Loucy (cell line): ENCODE measurements at regions not wholly inside any gene's neighbourhood (a gene's known extent, or its start where the extent isn't known, plus 50 kb on each side); places are given as distances from the start of the nearest gene placed in this dataset.

Source experiments
- H2AFZ ChIP-seq: fragments of 200-600 bp; sonication (generic); 2 replicates; pipeline ENCODE4 v1.6.0; 2016; ENCODE audit warnings: antibody characterized with exemption, mild to moderate bottlenecking, low read length, moderate library complexity
- H3F3A ChIP-seq: fragments of 200-600 bp; 2 replicates; pipeline ENCODE4 v1.6.0; 2016; ENCODE audit warnings: antibody characterized with exemption, low read depth, mild to moderate bottlenecking
- H3K27me3 ChIP-seq: fragments of 200-600 bp; sonication (generic); 2 replicates; pipeline ENCODE4 v1.6.1; 2014; ENCODE audit warnings: low read length, mild to moderate bottlenecking; ENCODE audit not compliant: insufficient read depth, poor library complexity, severe bottlenecking
- H3K36me3 ChIP-seq: fragments of 200-600 bp; sonication (generic); 2 replicates; pipeline ENCODE4 v1.6.1; 2016; ENCODE audit warnings: low read length; ENCODE audit not compliant: insufficient read depth
- H3K4me1 ChIP-seq: fragments of 200-600 bp; sonication (generic); 2 replicates; pipeline ENCODE4 v1.5.1; 2014; ENCODE audit warnings: low read length, mild to moderate bottlenecking; ENCODE audit not compliant: insufficient read depth, poor library complexity, severe bottlenecking
- H3K4me2 ChIP-seq: fragments of 200-600 bp; sonication (generic); 2 replicates; pipeline ENCODE4 v1.6.0; 2014; ENCODE audit warnings: antibody characterized with exemption, low read length, low read depth, mild to moderate bottlenecking; ENCODE audit not compliant: poor library complexity, severe bottlenecking
- H3K4me3 ChIP-seq: fragments of 200-600 bp; sonication (generic); 2 replicates; pipeline ENCODE4 v1.5.1; 2014; ENCODE audit warnings: low read length, mild to moderate bottlenecking, mixed read lengths; ENCODE audit not compliant: poor library complexity, severe bottlenecking
- H3K79me2 ChIP-seq: fragments of 200-600 bp; sonication (generic); 2 replicates; pipeline ENCODE4 v1.6.1; 2014; ENCODE audit warnings: low read length; ENCODE audit not compliant: insufficient read depth
- H3K9ac ChIP-seq: fragments of 200-600 bp; sonication (generic); 2 replicates; pipeline ENCODE4 v1.6.0; 2014; ENCODE audit warnings: mild to moderate bottlenecking, low read depth, low read length, moderate library complexity; ENCODE audit not compliant: poor library complexity, severe bottlenecking
- H3K9me2 ChIP-seq: fragments of 200-600 bp; sonication (generic); replicated peaks from 2 replicates; pipeline ENCODE4 v1.6.1; 2016; ENCODE audit warnings: low read depth, low read length, mixed read lengths
- H3K9me3 ChIP-seq: fragments of 200-600 bp; sonication (generic); 2 replicates; pipeline ENCODE4 v1.6.1; 2014; ENCODE audit warnings: mild to moderate bottlenecking, antibody characterized with exemption, low read length, low read depth; ENCODE audit not compliant: insufficient read depth
- H4K20me1 ChIP-seq: fragments of 200-600 bp; sonication (generic); 2 replicates; pipeline ENCODE4 v1.6.0; 2014; ENCODE audit warnings: antibody characterized with exemption, low read length, mild to moderate bottlenecking; ENCODE audit not compliant: insufficient read depth, poor library complexity, severe bottlenecking
- CTCF ChIP-seq: fragments of 200-600 bp; sonication (generic); conservative IDR thresholded peaks from 2 replicates; pipeline ENCODE4 v1.5.1; 2014; ENCODE audit warnings: mild to moderate bottlenecking, antibody characterized with exemption, low read length
- EZH2phosphoT487 ChIP-seq: fragments of 200-600 bp; IDR thresholded peaks from 2 replicates; pipeline ENCODE4 v1.6.1; 2018; ENCODE audit warnings: antibody characterized with exemption, mild to moderate bottlenecking, moderate library complexity, borderline replicate concordance

- Histone ChIP-seq H3F3A (no peaks in the 10 kb centered on the region), H3K4me3 (no peak overlapping the region), H3K9me3 (no peaks in the 10 kb centered on the region), H3K36me3 (no peaks in the 10 kb centered on the region), H2AFZ (no peak overlapping the region), H3K4me2 (peak overlapping the region; percentile 12), H3K79me2 (no peaks in the 10 kb centered on the region), H3K9me2 (no peaks in the 10 kb centered on the region), H3K9ac (no peak overlapping the region), H3K4me1 (peaks cover 20% of the 10 kb centered on the region), H3K27me3 (no peaks in the 10 kb centered on the region), H4K20me1 (no peaks in the 10 kb centered on the region)
- TF ChIP-seq CTCF: no peak
- TF ChIP-seq EZH2phosphoT487: no peak
These were observed 77.2 kb downstream of the LINC00237 start for GRCh38 chr20:21028921-21029320.

DNA sequence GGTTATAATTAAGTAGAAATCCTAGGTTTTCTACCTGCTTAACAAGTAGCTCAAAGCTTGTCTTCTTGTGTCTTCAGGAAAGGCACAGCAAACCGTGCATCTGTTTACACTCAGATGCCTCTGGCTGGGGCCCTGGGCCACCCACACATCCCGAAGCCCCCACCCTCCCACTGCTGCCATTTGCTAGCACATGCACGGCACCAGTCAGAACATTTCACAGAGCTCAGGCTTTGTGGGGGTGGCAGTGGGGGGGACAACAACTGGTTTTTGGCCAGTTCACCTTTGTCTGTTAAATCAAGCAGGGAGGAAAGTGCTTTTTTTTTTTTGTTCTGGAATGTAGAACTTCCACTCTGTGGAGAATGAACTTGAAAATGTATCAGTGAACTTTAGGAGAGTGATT lies 77.7 kb downstream of the LINC00237 start:
- no peak overlapping the region for H3K4me2 ChIP-seq
- no peaks in the 10 kb centered on the region for H3K9me2 ChIP-seq
- no peaks in the 10 kb centered on the region for H3K36me3 ChIP-seq
- H3F3A ChIP-seq: no peaks in the 10 kb centered on the region
- H4K20me1 ChIP-seq: no peaks in the 10 kb centered on the region
- H3K27me3 ChIP-seq: no peaks in the 10 kb centered on the region
- H3K4me1 ChIP-seq: peaks cover 20% of the 10 kb centered on the region
- TF ChIP-seq EZH2phosphoT487: no peak
- TF ChIP-seq CTCF: no peak
- H3K9me3 ChIP-seq: no peaks in the 10 kb centered on the region
- no peaks in the 10 kb centered on the region for H3K79me2 ChIP-seq
- H3K4me3 ChIP-seq: no peak overlapping the region
- no peak overlapping the region; the same call in 1 of the 2 replicates for H2AFZ ChIP-seq
- no peak overlapping the region for H3K9ac ChIP-seq

DNA sequence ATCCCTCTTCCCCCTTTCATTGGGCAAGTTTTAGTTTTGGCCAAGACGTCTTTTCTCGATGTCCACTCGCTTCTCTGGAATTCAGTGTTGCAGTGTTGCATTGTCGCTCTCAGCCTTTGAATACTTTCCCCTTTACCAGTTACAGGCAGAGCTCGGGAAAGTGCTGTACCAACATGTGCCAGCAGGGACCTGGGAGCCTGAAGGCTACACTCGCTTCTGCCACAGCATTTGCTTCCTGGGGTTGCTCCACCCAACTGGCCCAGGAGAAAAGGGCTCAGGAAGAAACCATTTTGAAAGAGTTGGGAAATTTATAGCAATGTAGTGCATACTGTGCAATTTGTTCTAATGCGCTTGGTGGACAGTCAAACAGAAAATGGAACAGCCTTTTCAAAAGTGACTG lies 78.6 kb downstream of the LINC00237 start:
- Histone ChIP-seq H3K9me3 (no peaks in the 10 kb centered on the region), H3K4me3 (no peak overlapping the region), H3K4me1 (peaks cover 20% of the 10 kb centered on the region), H3F3A (no peaks in the 10 kb centered on the region), H3K27me3 (no peaks in the 10 kb centered on the region), H4K20me1 (no peaks in the 10 kb centered on the region), H3K4me2 (no peak overlapping the region), H2AFZ (peak overlapping the region; percentile 7; the same call in 1 of the 2 replicates), H3K9me2 (no peaks in the 10 kb centered on the region), H3K79me2 (no peaks in the 10 kb centered on the region), H3K36me3 (no peaks in the 10 kb centered on the region), H3K9ac (no peak overlapping the region)
- TF ChIP-seq CTCF (peak; percentile 54), EZH2phosphoT487 (no peak)
